Esophagus (tissue), 2 donors: ENCODE measurements at regions not wholly inside any gene's neighbourhood (a gene's known extent, or its start where the extent isn't known, plus 50 kb on each side); places are given as distances from the start of the nearest gene placed in this dataset.

Experiments
- H3K27ac ChIP-seq, 2 donors: one replicate each; pipeline ENCODE4 v1.5.1; 2013; ENCODE audit warnings: low read depth in 2 of 2, mild to moderate bottlenecking in 2 of 2, inconsistent platforms in 1 of 2, low read length in 1 of 2, moderate library complexity in 1 of 2
- H3K27me3 ChIP-seq, 2 donors: one replicate each; pipeline ENCODE4 v1.6.1; 2013; ENCODE audit warnings: low read length in 2 of 2, control low read depth in 1 of 2, mild to moderate bottlenecking in 1 of 2; ENCODE audit not compliant: insufficient read depth in 2 of 2, control insufficient read depth in 1 of 2
- H3K36me3 ChIP-seq, 2 donors: one replicate each; pipeline ENCODE4 v1.6.1; 2013; ENCODE audit warnings: low read length in 1 of 2; ENCODE audit not compliant: control insufficient read depth in 2 of 2, insufficient read depth in 2 of 2
- H3K4me1 ChIP-seq, 2 donors: one replicate each; pipeline ENCODE4 v1.6.1; 2013; ENCODE audit warnings: low read length in 1 of 2; ENCODE audit not compliant: control insufficient read depth in 2 of 2, insufficient read depth in 2 of 2
- H3K4me3 ChIP-seq, 2 donors: one replicate each; pipeline ENCODE4 v1.5.1; 2013; ENCODE audit warnings: low read length in 2 of 2, mild to moderate bottlenecking in 2 of 2, low read depth in 1 of 2, moderate library complexity in 1 of 2
- H3K9me3 ChIP-seq, 2 donors: one replicate each; pipeline ENCODE4 v1.6.1; 2013; ENCODE audit warnings: mild to moderate bottlenecking in 2 of 2, low read depth in 1 of 2, low read length in 1 of 2, moderate library complexity in 1 of 2; ENCODE audit not compliant: control insufficient read depth in 2 of 2, insufficient read depth in 1 of 2
- WGBS, 2 donors: extraction: QIAGEN DNeasy Blood & Tissue Kit; methylation state at CpG; one replicate each; pipeline ENCODE4 v1.1.7; 2013; 5-methylcytosine and 5-hydroxymethylcytosine counted together
- donor health status: healthy with polysubstance abuse.
- donor health status: Bipolar disorder and iron deficiency.

DNA sequence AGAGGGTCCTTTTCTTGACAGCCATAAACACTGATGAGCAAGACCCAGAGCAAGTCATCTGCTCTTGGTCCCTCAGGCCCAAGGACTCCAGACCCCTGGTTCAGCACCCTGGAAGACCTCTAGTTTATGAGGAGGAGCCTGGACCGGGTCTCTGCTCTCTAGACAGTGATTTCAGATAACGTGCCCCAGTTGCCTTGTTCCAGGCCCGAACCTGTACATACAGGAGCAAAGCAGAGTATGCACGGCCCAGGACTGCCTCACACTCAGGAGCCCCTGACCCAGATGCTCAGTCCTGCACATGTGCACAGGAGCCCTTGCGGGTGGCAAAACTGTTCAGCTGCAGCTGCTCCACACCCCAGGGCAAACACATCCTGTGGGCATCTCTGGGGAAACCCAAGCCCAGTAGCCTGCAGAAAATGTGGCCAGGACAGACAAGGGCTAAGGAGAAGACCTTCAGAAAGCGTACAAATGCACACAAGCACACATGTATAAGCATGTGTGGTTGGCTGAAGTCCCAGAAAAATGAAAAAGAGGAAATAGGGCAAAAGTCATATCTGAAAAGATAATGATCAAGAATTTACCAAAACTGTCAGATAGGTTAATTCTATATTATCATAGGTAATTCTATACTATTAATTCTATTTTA is 59.9 kb upstream of the CORO2B start:
- WGBS, 2 donors: 44 to 61% methylated on average over 6 of the region's 6 CpGs
- no peaks in the 10 kb centered on the region for H3K9me3 ChIP-seq
- no peaks in the 10 kb centered on the region for H3K4me1 ChIP-seq
- no peak overlapping the region for H3K27ac ChIP-seq
- no peak overlapping the region for H3K4me3 ChIP-seq
- H3K36me3 ChIP-seq: no peaks in the 10 kb centered on the region
- H3K27me3 ChIP-seq: no peaks in the 10 kb centered on the region

GRCh38 chr15:68524753-68525584 is 53.8 kb upstream of the CORO2B start:
- Histone ChIP-seq H3K4me1 (no peaks in the 10 kb centered on the region), H3K27ac (peak overlapping the region in 1 of 2 donors; percentile 16)
- WGBS, 2 donors: 66 to 70% methylated on average over 4 of the region's 4 CpGs

DNA sequence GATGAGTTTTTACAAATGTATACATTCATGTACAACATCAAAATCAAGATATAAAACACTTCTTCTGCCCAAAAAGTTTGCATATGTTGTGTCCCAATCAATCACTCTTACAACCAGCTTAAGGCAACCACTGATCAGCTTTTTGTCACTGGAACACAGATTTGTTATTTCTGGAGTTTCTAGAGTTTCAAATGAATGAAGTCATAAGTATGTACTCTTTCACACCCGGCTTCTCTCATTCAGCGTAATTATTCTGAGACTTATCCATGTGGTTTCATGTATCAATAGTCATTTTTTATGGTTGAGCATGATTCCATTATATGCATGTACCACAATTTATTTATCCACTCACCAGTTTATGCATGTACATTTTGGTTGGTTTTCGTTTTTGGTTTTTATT is 53.0 kb upstream of the CORO2B start:
- Histone ChIP-seq H3K9me3 (no peaks in the 10 kb centered on the region), H3K27me3 (no peaks in the 10 kb centered on the region), H3K4me1 (no peaks in the 10 kb centered on the region), H3K36me3 (no peaks in the 10 kb centered on the region), H3K4me3 (no peak overlapping the region), H3K27ac (no peak overlapping the region)
- 75 to 77% methylated on average over 3 of the region's 3 CpGs for WGBS, 2 donors

More at GRCh38 chr15:68524753-68525584, 53.8 kb upstream of the CORO2B start:
- Histone ChIP-seq H3K4me3 (no peak overlapping the region), H3K27me3 (no peaks in the 10 kb centered on the region), H3K9me3 (no peaks in the 10 kb centered on the region), H3K36me3 (no peaks in the 10 kb centered on the region)

DNA sequence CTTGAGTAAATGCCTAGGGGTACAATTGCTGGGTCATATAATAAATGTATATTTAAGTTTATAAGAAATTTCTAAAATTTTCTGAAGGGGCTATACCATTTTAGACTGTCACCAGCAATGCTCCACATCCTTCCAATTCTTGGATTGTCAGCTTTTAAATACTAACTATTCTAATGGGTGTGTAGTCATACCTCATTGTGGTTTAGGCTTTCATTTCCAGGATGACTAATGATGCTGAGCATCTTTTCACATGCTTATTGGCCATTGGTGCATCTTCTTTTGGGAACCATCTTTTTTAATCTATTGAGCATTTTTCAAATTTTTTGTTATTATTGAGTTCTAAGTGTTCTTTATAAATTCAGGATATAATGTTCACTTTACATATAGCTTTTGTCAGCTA is 52.5 kb upstream of the CORO2B start:
- Histone ChIP-seq H3K36me3 (no peaks in the 10 kb centered on the region), H3K27me3 (no peaks in the 10 kb centered on the region), H3K4me3 (no peak overlapping the region), H3K27ac (no peak overlapping the region), H3K9me3 (peaks cover 0 to 1% of the 10 kb centered on the region in 2 donors), H3K4me1 (no peaks in the 10 kb centered on the region)

GRCh38 chr15:68526784-68527183 is 52.0 kb upstream of the CORO2B start:
- 84 to 93% methylated on average over 2 of the region's 2 CpGs for WGBS, 2 donors
- Histone ChIP-seq H3K9me3 (peaks cover 0 to 2% of the 10 kb centered on the region in 2 donors), H3K4me3 (no peak overlapping the region), H3K4me1 (no peaks in the 10 kb centered on the region), H3K27me3 (no peaks in the 10 kb centered on the region), H3K27ac (no peak overlapping the region), H3K36me3 (no peaks in the 10 kb centered on the region)

GRCh38 chr15:68528626-68529290 is 50.0 kb upstream of the CORO2B start:
- Histone ChIP-seq H3K27ac (no peak overlapping the region), H3K4me1 (no peaks in the 10 kb centered on the region), H3K36me3 (no peaks in the 10 kb centered on the region), H3K9me3 (peaks cover 0 to 2% of the 10 kb centered on the region in 2 donors), H3K4me3 (no peak overlapping the region), H3K27me3 (no peaks in the 10 kb centered on the region)
- 24 to 42% methylated on average over 6 of the region's 6 CpGs for WGBS, 2 donors
